Transverse colon (tissue), 3 donors: ENCODE measurements at regions not wholly inside any gene's neighbourhood (a gene's known extent, or its start where the extent isn't known, plus 50 kb on each side); places are given as distances from the start of the nearest gene placed in this dataset.

Experiments used
- POLR2A ChIP-seq: fragments of 450-650 bp; IDR thresholded peaks from one replicate; pipeline ENCODE4 v1.6.1; 2016; ENCODE audit warnings: antibody characterized with exemption, mild to moderate bottlenecking, moderate library complexity
- TF ChIP-seq, protein P1 (sequence below), 5 experiments: fragments of 200-600 bp in 3 of 5; fragments of 450-650 bp in 2 of 5; sonication (generic) in 3 of 5; IDR thresholded peaks; 1 replicate in 2 of 5; 2 replicates in 3 of 5; pipeline ENCODE4 v1.5.1; 2016 to 2017; ENCODE audit warnings: antibody characterized with exemption in 5 of 5, inconsistent platforms in 3 of 5, mild to moderate bottlenecking in 2 of 5, moderate library complexity in 1 of 5

- no peak for TF ChIP-seq POLR2A
- TF ChIP-seq, protein P1, sequence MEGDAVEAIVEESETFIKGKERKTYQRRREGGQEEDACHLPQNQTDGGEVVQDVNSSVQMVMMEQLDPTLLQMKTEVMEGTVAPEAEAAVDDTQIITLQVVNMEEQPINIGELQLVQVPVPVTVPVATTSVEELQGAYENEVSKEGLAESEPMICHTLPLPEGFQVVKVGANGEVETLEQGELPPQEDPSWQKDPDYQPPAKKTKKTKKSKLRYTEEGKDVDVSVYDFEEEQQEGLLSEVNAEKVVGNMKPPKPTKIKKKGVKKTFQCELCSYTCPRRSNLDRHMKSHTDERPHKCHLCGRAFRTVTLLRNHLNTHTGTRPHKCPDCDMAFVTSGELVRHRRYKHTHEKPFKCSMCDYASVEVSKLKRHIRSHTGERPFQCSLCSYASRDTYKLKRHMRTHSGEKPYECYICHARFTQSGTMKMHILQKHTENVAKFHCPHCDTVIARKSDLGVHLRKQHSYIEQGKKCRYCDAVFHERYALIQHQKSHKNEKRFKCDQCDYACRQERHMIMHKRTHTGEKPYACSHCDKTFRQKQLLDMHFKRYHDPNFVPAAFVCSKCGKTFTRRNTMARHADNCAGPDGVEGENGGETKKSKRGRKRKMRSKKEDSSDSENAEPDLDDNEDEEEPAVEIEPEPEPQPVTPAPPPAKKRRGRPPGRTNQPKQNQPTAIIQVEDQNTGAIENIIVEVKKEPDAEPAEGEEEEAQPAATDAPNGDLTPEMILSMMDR (IDR thresholded peaks at IDR 0.05) = no peak
Observed at GRCh38 chr13:19070398-19070735, 111.3 kb downstream of the TUBA3C start.
